Activated T-cell treated with anti-CD3 and anti-CD28 coated beads, Interleukin-2, amount 50 U/mL, for 24 hours (primary cell): ENCODE measurements at regions not wholly inside any gene's neighbourhood (a gene's known extent, or its start where the extent isn't known, plus 50 kb on each side); places are given as distances from the start of the nearest gene placed in this dataset.

Source experiments
- DNase-seq: peaks from one replicate; pipeline ENCODE4 v3.0.0-alpha.2; 2020
- H3K27ac Mint-ChIP-seq: 2 replicates; pipeline ENCODE4 v1.8.0; 2020; ENCODE audit warnings: mild to moderate bottlenecking, mixed read lengths
- H3K27me3 Mint-ChIP-seq: 2 replicates; pipeline ENCODE4 v1.8.0; 2020; ENCODE audit warnings: mixed read lengths
- H3K36me3 Mint-ChIP-seq: 2 replicates; pipeline ENCODE4 v1.8.0; 2020; ENCODE audit warnings: low read depth, mixed read lengths
- H3K4me1 Mint-ChIP-seq: 2 replicates; pipeline ENCODE4 v1.8.0; 2020; ENCODE audit warnings: low read depth, mixed read lengths
- H3K4me3 Mint-ChIP-seq: 2 replicates; pipeline ENCODE4 v1.8.0; 2020; ENCODE audit warnings: mild to moderate bottlenecking, moderate library complexity, mixed read lengths
- H3K9me3 Mint-ChIP-seq: 2 replicates; pipeline ENCODE4 v1.8.0; 2020; ENCODE audit warnings: mixed read lengths

GRCh38 chr9:26260238-26260637 lies 582.0 kb upstream of the TUSC1 start:
- H3K27me3 Mint-ChIP-seq, result no peaks in the 10 kb centered on the region
- H3K27ac Mint-ChIP-seq, result no peak overlapping the region
- peaks cover 15% of the 10 kb centered on the region for H3K9me3 Mint-ChIP-seq
- no peaks in the 10 kb centered on the region for H3K36me3 Mint-ChIP-seq
- DNase-seq, result no peak
- H3K4me1 Mint-ChIP-seq, result no peaks in the 10 kb centered on the region
- no peak overlapping the region for H3K4me3 Mint-ChIP-seq

GRCh38 chr9:26247861-26248260 lies 569.6 kb upstream of the TUSC1 start:
- Mint-ChIP-seq H3K27ac (no peak overlapping the region), H3K27me3 (no peaks in the 10 kb centered on the region), H3K4me3 (no peak overlapping the region), H3K4me1 (no peaks in the 10 kb centered on the region), H3K9me3 (peaks cover 18% of the 10 kb centered on the region), H3K36me3 (no peaks in the 10 kb centered on the region)
- DNase-seq, result no peak

- DNase-seq, result no peak
- peaks cover 20% of the 10 kb centered on the region for H3K9me3 Mint-ChIP-seq
- no peaks in the 10 kb centered on the region for H3K36me3 Mint-ChIP-seq
- no peak overlapping the region for H3K27ac Mint-ChIP-seq
- H3K4me1 Mint-ChIP-seq, result no peaks in the 10 kb centered on the region
- no peaks in the 10 kb centered on the region for H3K27me3 Mint-ChIP-seq
- H3K4me3 Mint-ChIP-seq, result no peak overlapping the region
Measured at GRCh38 chr9:26244661-26245451, 566.6 kb upstream of the TUSC1 start.

- Mint-ChIP-seq H3K27ac (no peak overlapping the region), H3K4me1 (no peaks in the 10 kb centered on the region), H3K9me3 (peaks cover 14% of the 10 kb centered on the region), H3K36me3 (no peaks in the 10 kb centered on the region), H3K4me3 (no peak overlapping the region), H3K27me3 (no peaks in the 10 kb centered on the region)
- no peak for DNase-seq
Measured at GRCh38 chr9:26243726-26244125, 565.5 kb upstream of the TUSC1 start.

GRCh38 chr9:26243029-26243697 lies 564.9 kb upstream of the TUSC1 start:
- Mint-ChIP-seq H3K4me3 (no peak overlapping the region), H3K4me1 (no peaks in the 10 kb centered on the region), H3K9me3 (peaks cover 8% of the 10 kb centered on the region), H3K36me3 (no peaks in the 10 kb centered on the region), H3K27ac (no peak overlapping the region), H3K27me3 (no peaks in the 10 kb centered on the region)
- DNase-seq, result no peak

- Mint-ChIP-seq H3K4me3 (no peak overlapping the region), H3K4me1 (no peaks in the 10 kb centered on the region), H3K27ac (no peak overlapping the region), H3K9me3 (peaks cover 12% of the 10 kb centered on the region), H3K27me3 (no peaks in the 10 kb centered on the region), H3K36me3 (no peaks in the 10 kb centered on the region)
- DNase-seq, result no peak
Measured at GRCh38 chr9:26240020-26240419, 561.8 kb upstream of the TUSC1 start.

- DNase-seq, result no peak
- Mint-ChIP-seq H3K36me3 (no peaks in the 10 kb centered on the region), H3K4me3 (no peak overlapping the region), H3K27me3 (no peaks in the 10 kb centered on the region), H3K9me3 (peaks cover 6% of the 10 kb centered on the region), H3K27ac (no peak overlapping the region), H3K4me1 (no peaks in the 10 kb centered on the region)
Measured at GRCh38 chr9:26237256-26237655, 559.0 kb upstream of the TUSC1 start.

- DNase-seq, result no peak
- H3K4me3 Mint-ChIP-seq, result no peak overlapping the region
- H3K9me3 Mint-ChIP-seq, result peaks cover 4% of the 10 kb centered on the region
- H3K27ac Mint-ChIP-seq, result no peak overlapping the region
- no peaks in the 10 kb centered on the region for H3K36me3 Mint-ChIP-seq
- H3K4me1 Mint-ChIP-seq, result no peaks in the 10 kb centered on the region
- H3K27me3 Mint-ChIP-seq, result no peaks in the 10 kb centered on the region
Measured at GRCh38 chr9:26234865-26235264, 556.6 kb upstream of the TUSC1 start.

GRCh38 chr9:26231391-26231790 lies 553.1 kb upstream of the TUSC1 start:
- no peaks in the 10 kb centered on the region for H3K27me3 Mint-ChIP-seq
- DNase-seq, result no peak
- no peak overlapping the region for H3K4me3 Mint-ChIP-seq
- no peaks in the 10 kb centered on the region for H3K4me1 Mint-ChIP-seq
- H3K27ac Mint-ChIP-seq, result no peak overlapping the region
- H3K9me3 Mint-ChIP-seq, result peaks cover 9% of the 10 kb centered on the region
- H3K36me3 Mint-ChIP-seq, result no peaks in the 10 kb centered on the region

GRCh38 chr9:26229324-26230054 lies 551.2 kb upstream of the TUSC1 start:
- H3K4me1 Mint-ChIP-seq, result no peaks in the 10 kb centered on the region
- no peak overlapping the region for H3K4me3 Mint-ChIP-seq
- no peaks in the 10 kb centered on the region for H3K36me3 Mint-ChIP-seq
- no peaks in the 10 kb centered on the region for H3K27me3 Mint-ChIP-seq
- H3K9me3 Mint-ChIP-seq, result peaks cover 7% of the 10 kb centered on the region
- no peak overlapping the region for H3K27ac Mint-ChIP-seq
- no peak for DNase-seq

- no peak overlapping the region for H3K4me3 Mint-ChIP-seq
- DNase-seq, result no peak
- peaks cover 7% of the 10 kb centered on the region for H3K9me3 Mint-ChIP-seq
Measured at GRCh38 chr9:26228273-26228672, 550.0 kb upstream of the TUSC1 start.

GRCh38 chr9:26221290-26221689 lies 543.0 kb upstream of the TUSC1 start:
- Mint-ChIP-seq H3K9me3 (peaks cover 24% of the 10 kb centered on the region), H3K36me3 (no peaks in the 10 kb centered on the region), H3K4me1 (no peaks in the 10 kb centered on the region), H3K4me3 (no peak overlapping the region), H3K27me3 (no peaks in the 10 kb centered on the region), H3K27ac (no peak overlapping the region)
- no peak for DNase-seq

More at GRCh38 chr9:26228273-26228672, 550.0 kb upstream of the TUSC1 start:
- Mint-ChIP-seq H3K27ac (no peak overlapping the region), H3K27me3 (no peaks in the 10 kb centered on the region), H3K4me1 (no peaks in the 10 kb centered on the region), H3K36me3 (no peaks in the 10 kb centered on the region)

GRCh38 chr9:26220367-26220766 lies 542.1 kb upstream of the TUSC1 start:
- Mint-ChIP-seq H3K9me3 (peaks cover 26% of the 10 kb centered on the region), H3K27ac (no peak overlapping the region), H3K27me3 (no peaks in the 10 kb centered on the region), H3K36me3 (no peaks in the 10 kb centered on the region), H3K4me1 (no peaks in the 10 kb centered on the region), H3K4me3 (no peak overlapping the region)
- DNase-seq, result no peak

- no peaks in the 10 kb centered on the region for H3K36me3 Mint-ChIP-seq
- no peaks in the 10 kb centered on the region for H3K4me1 Mint-ChIP-seq
- no peak for DNase-seq
- H3K4me3 Mint-ChIP-seq, result no peak overlapping the region
- no peak overlapping the region for H3K27ac Mint-ChIP-seq
- H3K27me3 Mint-ChIP-seq, result no peaks in the 10 kb centered on the region
- H3K9me3 Mint-ChIP-seq, result peaks cover 26% of the 10 kb centered on the region
Measured at GRCh38 chr9:26219961-26220360, 541.7 kb upstream of the TUSC1 start.

GRCh38 chr9:26216702-26217101 lies 538.5 kb upstream of the TUSC1 start:
- Mint-ChIP-seq H3K36me3 (no peaks in the 10 kb centered on the region), H3K27ac (no peak overlapping the region), H3K9me3 (peaks cover 26% of the 10 kb centered on the region), H3K4me1 (no peaks in the 10 kb centered on the region), H3K27me3 (no peaks in the 10 kb centered on the region), H3K4me3 (no peak overlapping the region)
- no peak for DNase-seq
